LNCAP (cell line): ENCODE measurements at regions not wholly inside any gene's neighbourhood (a gene's known extent, or its start where the extent isn't known, plus 50 kb on each side); places are given as distances from the start of the nearest gene placed in this dataset.
A peak's percentile ranks its signal among the peaks of the same experiment; 100 is the strongest.

Experiments used
- TF ChIP-seq, protein P1 (sequence below): fragments of 450-650 bp; IDR thresholded peaks from 2 replicates; pipeline ENCODE4 v1.5.1; 2017; ENCODE audit warnings: mild to moderate bottlenecking

- TF ChIP-seq, protein P1, sequence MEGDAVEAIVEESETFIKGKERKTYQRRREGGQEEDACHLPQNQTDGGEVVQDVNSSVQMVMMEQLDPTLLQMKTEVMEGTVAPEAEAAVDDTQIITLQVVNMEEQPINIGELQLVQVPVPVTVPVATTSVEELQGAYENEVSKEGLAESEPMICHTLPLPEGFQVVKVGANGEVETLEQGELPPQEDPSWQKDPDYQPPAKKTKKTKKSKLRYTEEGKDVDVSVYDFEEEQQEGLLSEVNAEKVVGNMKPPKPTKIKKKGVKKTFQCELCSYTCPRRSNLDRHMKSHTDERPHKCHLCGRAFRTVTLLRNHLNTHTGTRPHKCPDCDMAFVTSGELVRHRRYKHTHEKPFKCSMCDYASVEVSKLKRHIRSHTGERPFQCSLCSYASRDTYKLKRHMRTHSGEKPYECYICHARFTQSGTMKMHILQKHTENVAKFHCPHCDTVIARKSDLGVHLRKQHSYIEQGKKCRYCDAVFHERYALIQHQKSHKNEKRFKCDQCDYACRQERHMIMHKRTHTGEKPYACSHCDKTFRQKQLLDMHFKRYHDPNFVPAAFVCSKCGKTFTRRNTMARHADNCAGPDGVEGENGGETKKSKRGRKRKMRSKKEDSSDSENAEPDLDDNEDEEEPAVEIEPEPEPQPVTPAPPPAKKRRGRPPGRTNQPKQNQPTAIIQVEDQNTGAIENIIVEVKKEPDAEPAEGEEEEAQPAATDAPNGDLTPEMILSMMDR = no peak
These were observed 250.2 kb downstream of the RRAGC start for GRCh38 chr1:38609166-38610025.

DNA sequence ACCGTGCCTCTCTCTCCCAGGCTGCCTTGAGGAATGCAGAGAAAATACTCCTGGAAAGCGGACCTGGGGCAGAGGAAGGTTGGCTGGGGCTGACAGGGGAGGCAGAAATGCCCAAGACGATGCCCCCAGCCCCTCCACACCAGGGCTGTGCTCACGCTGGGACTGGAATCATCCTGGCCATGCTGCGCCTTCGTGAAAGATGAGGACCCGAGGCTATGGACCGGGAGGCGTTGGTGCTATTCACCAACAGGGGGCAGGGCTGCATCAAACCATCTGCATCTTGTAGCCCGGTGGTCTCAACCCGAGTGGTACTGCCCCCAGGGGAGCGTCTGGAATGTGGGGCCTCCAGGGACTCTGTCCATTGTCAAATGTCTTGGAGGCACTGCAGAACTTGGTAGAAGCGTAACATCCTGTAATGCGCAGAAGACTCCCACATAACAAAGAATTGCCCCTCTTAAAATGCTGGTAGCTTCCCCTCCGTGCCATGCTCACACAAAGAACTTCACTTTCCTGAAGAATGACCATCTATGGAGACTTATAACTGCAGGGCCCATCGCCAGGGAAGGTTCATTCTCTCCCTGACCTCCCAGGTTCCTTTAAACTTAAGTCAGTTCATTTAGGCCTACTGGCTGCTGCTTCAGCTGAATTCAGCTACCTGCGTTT is 251.2 kb downstream of the RRAGC start:
- TF ChIP-seq, protein P1 = peak; percentile 44; the same call in 1 of the 2 replicates

GRCh38 chr1:38607526-38607925 is 252.0 kb downstream of the RRAGC start:
- TF ChIP-seq, protein P1 = no peak

GRCh38 chr1:38605063-38605462 is 254.5 kb downstream of the RRAGC start:
- TF ChIP-seq, protein P1 = no peak

DNA sequence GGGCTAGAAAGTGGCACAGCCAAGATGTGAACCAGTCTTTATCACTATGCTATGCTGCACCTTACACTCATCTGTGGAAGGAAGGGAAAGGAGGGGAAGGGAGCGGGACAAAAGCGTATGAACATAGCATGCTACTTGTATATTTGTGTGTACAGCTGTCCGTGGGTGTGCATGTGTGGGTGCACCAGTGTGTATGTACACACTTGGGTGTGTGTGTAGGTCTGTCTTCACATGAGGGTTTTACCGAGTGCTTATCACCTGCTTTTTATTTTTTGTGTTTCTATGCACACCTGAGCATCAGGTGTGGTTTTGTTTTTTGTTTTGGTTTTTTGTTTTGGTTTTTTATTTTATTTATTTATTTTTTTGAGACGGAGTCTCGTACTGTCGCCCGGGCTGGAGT is 255.7 kb downstream of the RRAGC start:
- TF ChIP-seq, protein P1 = no peak

GRCh38 chr1:38600905-38601304 is 258.7 kb downstream of the RRAGC start:
- TF ChIP-seq, protein P1 = no peak

DNA sequence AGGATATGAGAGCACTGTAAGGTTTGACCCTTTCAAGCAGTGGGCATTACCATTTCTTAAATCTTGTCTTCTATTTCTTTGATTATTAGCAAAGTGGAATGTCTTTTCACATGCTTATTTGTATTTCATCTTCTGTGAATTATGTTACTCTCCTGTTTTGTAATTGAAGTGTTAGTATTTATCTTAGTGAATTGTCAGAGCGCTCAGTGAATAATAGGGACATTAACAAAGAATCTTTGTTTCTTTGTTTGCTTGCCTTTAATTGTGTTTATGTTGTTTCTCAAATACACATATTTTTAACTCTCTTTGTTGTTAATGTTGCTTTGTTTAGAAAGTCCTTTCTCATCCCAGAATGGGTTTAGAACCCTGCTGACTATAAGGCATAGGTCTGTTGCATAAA is 259.3 kb downstream of the RRAGC start:
- TF ChIP-seq, protein P1 = no peak
